Right lung (tissue), 2 donors: ENCODE measurements at regions not wholly inside any gene's neighbourhood (a gene's known extent, or its start where the extent isn't known, plus 50 kb on each side); places are given as distances from the start of the nearest gene placed in this dataset.
A peak's percentile ranks its signal among the peaks of the same experiment; 100 is the strongest.

Experiments used
- DNase-seq, 2 donors: peaks; one replicate each; pipeline ENCODE4 v3.0.0-alpha.2; 2013

- no peak for DNase-seq
Observed at GRCh38 chr6:129778793-129779192, 68.8 kb upstream of the ARHGAP18 start.

DNA sequence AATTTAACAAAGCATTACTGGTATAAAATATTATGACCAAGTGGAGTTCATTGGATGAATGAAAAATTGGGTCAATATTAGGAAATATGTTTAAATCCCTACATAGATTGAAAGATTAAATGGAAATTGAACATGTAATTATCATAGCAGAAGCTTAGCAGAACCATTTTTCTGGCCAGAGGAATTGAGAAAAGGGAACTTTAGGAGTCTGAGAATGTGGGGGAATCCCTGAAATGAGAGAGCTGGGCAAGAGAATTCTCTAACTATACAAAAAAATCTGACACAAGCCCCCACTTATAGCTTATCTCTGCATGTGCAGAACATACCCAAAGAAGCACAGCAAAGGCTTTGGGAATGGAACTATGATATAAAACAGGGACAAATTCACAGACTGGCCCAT is 67.4 kb upstream of the ARHGAP18 start:
- no peak for DNase-seq

- no peak for DNase-seq
Observed at GRCh38 chr6:129776542-129777330, 66.8 kb upstream of the ARHGAP18 start.

DNA sequence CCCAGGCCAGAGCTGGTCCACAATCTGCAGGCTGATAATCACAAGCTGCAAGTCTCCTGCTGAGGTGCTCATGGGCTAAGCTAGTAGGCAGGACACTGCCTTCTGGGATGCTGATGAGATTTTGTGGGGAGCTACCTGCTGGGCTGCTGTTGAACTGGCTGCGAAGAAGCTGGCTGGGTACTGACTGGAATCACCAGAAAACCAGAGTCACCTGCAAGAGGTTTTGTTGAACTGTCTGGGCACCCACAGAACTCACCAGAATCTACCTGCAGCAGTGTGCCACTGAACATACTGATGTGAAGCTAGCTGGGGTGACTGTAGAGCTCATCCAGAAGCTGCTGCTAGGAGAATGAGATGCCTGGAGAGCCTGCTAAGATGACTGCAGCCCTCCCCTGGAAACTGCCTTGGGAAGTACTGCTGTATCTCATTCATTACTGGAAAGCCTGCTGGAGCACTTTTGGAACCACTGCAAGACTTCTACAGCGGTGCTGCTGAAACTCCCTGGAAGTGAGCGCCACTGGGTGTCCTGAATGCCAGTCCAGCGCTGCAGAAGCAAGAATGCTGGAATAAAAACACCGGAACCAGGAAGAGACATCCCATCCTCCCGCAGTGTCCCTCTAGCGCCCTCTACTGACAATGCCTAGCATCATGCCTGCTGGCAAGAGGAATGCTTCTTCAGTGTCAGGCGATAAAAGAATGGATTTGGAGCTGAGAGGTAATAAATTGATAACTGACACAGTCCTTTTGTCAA is 64.9 kb upstream of the ARHGAP18 start:
- DNase-seq, result peak; percentile 25 to 42

GRCh38 chr6:129773304-129773703 is 63.3 kb upstream of the ARHGAP18 start:
- no peak for DNase-seq

- DNase-seq, result no peak
Observed at GRCh38 chr6:129771678-129772077, 61.7 kb upstream of the ARHGAP18 start.

DNA sequence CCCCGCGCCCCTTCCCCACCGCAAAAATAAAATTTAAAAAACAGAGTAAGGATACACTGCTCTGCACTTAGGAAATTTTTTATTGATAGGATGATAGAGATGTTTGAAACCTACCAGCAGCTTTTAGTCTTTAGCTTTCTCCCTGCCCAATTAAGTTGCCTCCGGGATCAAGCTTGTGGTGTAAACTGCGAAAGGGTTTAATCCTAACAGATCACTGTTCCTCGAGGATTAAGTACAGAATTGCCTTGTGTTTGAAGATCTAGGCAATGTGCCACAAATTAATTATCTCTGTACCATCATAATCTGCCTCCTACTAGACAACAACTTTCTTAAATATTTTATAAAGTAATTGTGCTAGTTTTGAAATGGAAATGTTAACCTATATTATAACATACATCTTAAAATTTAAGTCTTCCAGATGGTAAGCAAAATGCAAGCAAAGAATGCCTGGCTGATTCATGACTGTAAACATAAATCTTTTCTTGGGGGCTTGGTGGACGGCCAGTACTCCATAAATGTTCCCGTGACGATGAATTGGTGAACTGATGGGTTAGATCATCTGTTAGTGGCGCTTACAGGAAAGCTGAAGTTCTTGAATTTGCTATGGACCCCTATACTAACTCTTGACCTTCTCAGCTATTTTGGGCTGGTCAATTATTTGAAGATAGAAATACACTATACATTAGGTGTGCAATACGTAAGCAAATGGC is 58.0 kb upstream of the ARHGAP18 start:
- no peak for DNase-seq

- peak; percentile 21 to 22 for DNase-seq
Observed at GRCh38 chr6:129766959-129767728, 57.2 kb upstream of the ARHGAP18 start.

DNA sequence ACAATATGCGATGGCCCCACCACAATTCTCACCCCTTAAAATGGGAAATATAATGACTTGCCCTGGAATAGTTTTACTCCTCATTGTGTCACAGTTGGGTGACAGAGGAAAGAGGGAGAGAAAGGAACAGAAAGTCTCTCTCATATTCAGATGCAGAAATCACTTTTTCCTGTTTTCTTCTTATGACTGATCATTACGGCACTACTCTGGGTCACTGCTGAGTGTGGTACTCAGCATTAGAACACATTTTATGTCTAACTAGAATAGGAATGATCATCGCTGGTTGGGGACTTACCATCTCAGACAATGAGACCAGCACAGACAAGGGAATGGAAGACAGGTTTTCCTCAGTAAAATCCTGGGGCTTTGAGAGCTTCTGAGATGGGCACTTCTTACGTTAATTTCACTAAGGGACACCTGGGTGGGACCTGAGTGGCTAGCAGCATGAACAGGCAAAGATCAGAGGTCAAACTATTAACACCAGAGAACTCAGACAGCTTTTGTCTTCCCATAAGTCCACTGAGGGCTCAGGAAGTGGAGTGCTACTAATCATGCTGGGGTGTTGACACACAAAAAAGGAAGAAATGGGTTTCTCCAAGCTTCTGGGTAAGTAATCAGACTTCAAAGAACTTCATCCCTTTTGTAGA is 54.9 kb upstream of the ARHGAP18 start:
- no peak for DNase-seq

DNA sequence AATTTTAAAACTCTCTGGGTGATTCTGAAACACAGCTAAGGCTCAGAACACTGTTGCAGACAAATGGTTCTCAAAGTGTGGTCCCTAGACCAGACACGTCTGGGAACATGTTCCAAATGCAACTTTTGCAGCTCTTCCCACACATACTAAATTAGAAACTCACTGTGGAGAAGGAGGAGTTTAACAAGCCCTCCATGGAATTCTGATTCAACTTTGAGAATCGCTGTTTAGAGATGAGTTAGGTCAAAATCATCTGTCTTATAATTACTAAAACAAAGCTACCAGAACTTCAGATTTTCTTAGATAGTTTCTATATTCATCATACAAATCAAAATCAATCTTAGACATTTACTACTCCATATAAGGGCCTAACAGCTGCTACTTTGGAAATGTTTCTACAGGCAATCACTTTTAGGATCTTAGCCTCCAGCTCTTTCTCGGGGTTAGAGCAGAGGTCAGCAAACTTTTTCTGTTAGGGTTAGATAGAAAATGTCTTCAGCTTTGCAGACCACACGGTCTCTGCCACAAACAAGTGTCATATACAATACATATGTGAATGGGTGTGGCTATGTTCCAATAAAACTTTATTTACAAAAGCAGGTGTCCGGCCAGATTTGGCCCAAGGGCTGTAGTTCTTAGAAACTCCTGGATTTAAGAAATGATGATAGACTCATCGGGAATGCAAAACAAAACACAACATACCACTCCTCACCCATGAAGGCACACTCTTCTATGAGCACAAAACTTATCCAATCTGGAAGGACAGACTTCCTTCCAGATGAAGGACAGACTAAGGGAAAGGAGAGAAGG is 50.0 kb upstream of the ARHGAP18 start:
- DNase-seq, result no peak
